A673 (cell line): ENCODE measurements at regions not wholly inside any gene's neighbourhood (a gene's known extent, or its start where the extent isn't known, plus 50 kb on each side); places are given as distances from the start of the nearest gene placed in this dataset.

Source experiments
- CTCF ChIP-seq: fragments of 300-800, 200-600 bp; sonication (generic); conservative IDR thresholded peaks from 2 replicates; pipeline ENCODE4 v1.5.1; 2017; ENCODE audit warnings: low read depth, mild to moderate bottlenecking, antibody characterized with exemption, low read length, moderate library complexity, mixed read lengths
- EZH2 ChIP-seq: fragments of 200-600 bp; sonication (generic); IDR thresholded peaks from 2 replicates; pipeline ENCODE4 v1.6.1; 2017; ENCODE audit warnings: borderline replicate concordance, low read depth, mild to moderate bottlenecking, mixed read lengths, antibody characterized with exemption, low read length; ENCODE audit not compliant: poor library complexity, severe bottlenecking

- TF ChIP-seq CTCF = no peak
- TF ChIP-seq EZH2 = no peak
Measured at GRCh38 chr4:145420595-145421214, 60.9 kb upstream of the SMAD1 start.
